GM04503 (cell line): ENCODE measurements at regions not wholly inside any gene's neighbourhood (a gene's known extent, or its start where the extent isn't known, plus 50 kb on each side); places are given as distances from the start of the nearest gene placed in this dataset.
"Not testable (repeated sequence)": the region's sequence is repeated elsewhere in the genome, so short reads cannot be mapped to it uniquely, and the experiment has no call there.

ENCODE experiments used
- DNase-seq: peaks from one replicate; pipeline ENCODE4 v3.0.0-alpha.2; 2012; ENCODE audit warnings: low read depth

DNA sequence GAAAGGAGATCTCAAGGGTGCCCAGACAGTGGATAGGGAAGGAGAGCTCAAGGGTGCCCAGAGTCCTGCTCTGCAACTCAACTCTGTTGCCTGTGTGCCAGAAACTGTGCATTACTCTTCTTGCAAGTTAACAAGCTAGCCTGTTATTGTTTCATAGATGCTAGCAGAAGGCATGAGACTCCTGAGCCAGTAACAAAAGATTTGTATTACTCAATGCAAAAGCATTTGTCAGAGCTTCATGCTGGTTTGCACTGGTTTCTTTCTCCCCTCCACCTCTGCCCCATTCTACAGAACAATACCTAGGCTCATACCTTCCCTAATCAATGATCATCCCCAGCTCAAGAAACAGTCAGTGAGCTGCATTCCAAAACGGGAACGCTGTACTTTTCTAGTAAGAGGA, 124.5 kb upstream of the NEIL3 start:
- no peak for DNase-seq

DNA sequence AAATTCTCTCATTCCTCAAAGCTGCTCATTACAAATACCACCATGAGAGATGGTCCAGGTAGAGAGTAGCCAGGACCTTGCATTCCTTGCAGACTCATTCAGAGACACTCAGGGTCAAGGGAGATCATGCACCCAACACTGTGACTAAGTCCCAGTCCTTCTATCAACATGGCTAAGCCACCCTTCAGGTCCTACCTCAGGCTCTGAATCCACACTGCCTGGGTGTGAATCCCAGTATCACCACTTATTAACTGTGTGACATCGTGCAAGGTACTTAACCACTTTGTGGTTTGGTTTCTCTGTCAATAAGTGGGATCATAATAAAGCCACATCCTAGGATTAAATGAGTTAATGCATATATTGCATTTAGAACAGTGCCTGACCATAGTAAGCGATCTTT, 124.1 kb upstream of the NEIL3 start:
- no peak for DNase-seq

DNA sequence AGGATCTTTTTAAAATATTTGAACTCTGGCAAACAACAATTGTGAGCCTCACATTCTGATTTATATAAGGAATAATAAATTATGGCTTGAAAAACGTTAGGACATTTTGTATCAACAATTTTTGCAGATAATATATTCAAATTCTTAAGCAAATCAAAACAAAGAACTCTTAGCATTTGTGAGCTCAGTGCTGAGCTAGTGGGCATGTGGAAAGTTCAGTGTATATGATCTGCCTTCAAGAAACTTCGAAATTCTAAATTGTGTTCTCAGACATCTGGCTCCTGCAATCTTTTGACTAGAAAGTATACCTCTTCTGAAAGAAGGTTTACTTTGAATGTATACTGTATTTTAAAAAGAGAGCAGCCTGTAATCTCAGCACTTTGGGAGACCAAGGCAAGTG, 122.3 kb upstream of the NEIL3 start:
- no peak for DNase-seq

DNA sequence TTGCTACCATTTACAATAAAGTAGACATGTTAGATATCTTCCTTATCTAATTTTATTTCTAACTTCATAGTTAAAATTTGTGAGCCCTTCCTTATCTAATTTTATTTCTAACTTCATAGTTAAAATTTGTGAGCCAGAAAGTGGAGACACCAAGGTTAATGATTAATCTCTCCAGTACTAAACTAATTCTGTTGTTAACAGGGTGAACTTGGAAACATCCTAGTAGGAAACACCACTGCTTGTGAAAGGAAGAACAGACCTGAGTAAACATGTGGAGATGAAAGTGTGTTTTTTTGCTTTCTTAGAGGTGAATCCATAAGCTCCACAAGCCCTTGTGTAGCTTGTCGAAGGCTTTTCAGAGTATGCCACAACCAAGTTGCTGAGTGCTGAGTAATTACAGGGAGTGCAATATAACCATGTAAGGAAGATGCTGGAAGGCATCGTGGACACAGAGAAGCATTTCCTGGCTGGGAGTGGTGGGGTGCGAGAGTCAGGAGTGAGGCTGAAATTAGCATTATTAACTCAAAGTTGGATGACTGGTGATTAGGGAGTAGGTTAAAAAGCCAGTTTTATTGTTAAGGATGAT, 118.6 kb upstream of the NEIL3 start:
- no peak for DNase-seq

DNA sequence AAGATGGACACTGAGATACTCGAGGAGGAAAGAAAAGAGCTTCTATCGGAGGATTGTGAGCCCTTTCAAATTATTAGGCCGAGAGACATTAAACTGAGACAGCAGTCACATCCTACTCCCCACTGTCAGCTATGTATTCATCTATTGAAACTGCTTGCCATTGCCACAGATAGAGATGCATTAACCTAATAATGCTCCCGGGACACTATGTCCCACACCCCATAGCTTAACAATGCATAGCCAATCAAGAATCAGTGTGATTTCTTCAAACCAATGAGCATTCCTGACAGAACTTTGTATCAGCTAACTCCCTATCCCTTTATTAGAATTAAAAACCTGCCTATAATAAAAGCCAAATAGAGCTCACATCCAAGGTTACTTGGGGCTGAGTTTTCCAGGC, 118.1 kb upstream of the NEIL3 start:
- DNase-seq = no peak

DNA sequence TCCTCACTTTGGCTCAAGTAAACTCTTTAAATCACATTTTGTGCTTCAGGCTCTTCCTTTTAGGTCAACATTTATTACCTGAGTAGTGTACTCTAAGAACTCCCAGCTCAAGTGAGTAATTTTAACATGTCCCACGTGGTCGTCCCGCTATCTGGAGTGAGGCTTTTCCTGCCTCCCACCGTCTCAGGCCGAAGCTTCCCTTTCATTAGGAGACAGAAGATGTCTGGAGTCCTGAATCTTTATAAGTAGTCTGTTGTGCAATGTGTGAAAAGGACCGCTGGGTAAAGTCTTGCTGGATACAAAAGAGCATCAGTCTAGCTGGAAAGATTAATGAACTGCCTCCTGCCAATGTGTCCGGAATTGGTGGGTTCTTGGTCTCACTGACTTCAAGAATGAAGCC, 117.7 kb upstream of the NEIL3 start:
- no peak for DNase-seq

DNA sequence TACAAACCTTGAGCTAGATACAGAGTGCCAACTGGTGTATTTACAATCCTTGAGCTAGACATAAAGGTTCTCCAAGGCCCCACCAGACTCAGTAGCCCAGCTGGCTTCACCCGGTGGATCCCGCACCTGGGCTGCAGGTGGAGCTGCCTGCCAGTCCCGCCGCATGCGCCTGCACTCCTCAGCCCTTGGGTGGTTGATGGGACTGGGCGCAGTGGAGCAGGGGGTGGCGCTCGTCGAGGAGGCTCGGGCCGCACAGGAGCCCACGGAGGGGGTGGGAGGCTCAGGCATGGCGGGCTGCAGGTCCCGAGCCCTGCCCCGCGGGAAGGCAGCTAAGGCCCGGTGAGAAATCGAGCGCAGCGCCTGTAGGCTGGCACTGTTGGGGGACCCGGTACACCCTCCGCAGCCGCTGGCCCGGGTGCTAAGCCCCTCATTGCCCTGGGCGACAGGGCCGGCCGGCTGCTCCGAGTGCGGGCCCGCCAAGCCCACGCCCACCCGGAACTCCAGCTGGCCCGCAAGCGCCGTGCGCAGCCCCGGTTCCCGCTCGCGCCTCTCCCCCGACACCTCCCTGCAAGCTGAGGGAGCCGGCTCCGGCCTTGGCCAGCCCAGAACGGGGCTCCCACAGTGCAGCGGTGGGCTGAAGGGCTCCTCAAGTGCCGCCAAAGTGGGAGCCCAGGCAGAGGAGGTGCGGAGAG, 116.5 kb upstream of the NEIL3 start:
- DNase-seq = not testable (repeated sequence)

DNA sequence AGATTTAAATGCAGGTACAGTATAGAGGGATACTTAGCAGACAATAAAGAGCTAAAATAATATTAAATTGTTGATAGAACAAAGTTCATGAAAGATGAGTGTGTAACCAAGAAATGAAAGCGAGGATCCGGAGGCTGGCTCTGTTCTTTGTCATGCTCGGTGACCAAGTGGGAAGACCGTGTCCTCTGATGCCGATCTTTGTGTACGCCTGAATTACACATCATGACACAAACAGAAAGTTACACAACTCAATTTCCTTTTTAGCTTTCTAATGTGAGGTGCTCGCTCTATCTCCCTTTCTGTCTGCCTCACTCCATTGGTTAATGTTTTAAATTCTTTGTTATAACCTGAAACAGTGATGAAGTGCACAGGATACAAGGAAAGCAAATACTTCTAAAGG, 114.8 kb upstream of the NEIL3 start:
- DNase-seq = no peak

DNA sequence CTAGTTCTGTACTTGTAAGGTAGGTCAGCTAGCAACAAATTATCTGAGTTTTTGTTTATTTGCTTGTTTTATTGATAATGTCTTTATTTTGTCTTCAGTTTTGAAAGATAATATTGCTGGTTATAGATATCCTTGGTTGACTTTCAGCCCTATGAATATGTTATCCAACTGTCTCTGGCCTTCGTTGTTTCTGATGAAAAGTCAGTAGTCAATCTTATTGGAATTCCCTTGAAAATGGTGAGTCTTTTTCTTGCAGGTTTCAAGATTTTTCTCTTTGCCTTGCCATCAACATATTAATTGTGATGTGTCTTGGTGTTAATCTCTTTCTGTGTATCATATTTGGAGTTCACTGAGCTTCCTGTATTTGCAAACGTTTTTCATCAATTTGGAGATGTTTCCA, 113.1 kb upstream of the NEIL3 start:
- no peak for DNase-seq

DNA sequence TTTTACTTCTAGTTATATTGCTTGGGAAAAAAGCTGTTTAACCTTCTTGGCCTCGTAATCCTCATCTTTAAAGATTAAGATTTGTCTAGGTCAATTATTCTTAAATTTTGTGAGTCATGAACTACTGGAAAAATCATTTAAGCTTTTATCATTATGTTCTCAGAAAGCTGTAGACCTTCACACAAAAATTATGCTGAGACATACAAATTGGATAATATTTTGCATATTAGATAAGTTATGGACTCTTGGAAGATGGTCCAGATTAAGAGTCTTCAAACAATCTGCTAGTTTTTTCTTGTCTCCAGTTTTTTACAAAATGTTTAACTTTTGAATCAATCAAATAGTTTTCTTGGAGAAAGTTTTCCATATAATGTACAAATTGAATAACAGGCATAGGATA, 108.1 kb upstream of the NEIL3 start:
- no peak for DNase-seq

DNA sequence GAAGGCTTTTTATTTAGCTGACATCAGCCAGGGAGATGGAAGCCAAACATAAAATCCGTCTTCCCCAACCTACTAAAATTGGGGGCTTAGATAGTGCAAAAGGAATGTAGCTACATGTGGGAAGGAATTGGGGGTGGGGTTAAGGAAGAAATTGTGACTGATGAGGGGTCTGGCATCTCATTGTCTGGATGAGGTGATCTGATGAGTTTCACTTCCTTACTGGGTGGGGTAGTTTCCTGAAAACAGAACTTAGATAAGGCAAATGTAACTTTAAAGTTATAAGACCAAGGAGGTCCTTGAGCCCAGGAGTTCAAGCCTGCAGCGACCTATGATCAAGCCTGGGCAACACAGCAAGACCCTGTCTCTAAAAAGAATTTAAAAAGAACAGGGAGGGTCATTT, 105.5 kb upstream of the NEIL3 start:
- no peak for DNase-seq

DNA sequence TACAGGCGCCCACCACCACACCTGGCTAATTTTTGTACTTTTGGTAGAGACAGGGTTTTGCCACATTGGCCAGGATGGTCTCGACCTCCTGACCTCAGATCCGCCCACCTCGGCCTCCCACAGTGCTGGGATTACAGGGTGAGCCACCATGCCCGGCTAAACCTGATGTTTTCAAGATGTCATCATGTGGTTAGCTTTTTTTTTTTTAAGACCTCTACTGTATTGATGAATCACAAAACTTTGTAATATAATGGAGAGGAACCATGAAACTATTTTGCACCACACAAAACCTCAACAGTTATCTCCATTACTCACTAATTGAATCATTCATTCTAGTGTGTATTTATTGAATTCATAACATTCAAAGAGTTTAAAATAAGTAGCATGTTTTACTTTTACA, 94.7 kb upstream of the NEIL3 start:
- peak; percentile 50 for DNase-seq

DNA sequence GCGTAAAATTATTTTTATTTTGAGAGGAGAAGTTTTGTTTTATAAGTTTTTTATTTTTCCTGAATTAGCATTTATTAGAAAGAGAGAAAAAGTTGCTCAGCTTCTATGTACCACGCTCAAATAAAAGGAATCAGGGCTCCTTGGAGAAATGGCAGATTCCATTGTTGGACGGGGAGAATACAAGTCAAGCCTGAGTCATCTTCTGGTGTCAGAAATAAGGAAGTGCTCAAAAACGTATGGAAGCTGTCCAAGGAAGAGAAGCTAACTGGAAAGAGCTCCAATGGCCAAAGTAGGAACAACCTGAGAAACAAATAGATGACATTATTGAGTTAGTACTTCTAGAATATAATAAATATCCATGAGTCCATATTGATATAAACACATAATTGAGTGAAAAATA, 89.3 kb upstream of the NEIL3 start:
- DNase-seq = no peak

DNA sequence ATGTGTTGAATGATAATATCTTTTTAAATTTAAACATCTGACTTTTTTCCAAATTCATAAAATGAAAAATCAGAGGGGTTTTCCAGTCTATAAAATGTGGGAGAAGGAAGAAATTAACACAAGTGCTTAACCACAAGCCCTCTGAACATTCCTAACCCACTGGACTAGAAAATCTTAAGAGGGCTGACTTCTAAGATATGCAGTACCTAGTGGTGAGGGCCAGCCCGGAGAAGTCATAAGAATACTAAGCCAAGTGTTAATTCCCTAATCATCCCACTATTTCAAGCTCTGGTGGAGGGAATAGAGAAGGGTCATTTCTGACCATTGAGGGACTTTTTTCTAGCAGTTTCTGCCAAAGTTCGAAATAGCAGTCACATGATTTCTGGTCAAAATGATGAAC, 86.9 kb upstream of the NEIL3 start:
- DNase-seq = no peak

DNA sequence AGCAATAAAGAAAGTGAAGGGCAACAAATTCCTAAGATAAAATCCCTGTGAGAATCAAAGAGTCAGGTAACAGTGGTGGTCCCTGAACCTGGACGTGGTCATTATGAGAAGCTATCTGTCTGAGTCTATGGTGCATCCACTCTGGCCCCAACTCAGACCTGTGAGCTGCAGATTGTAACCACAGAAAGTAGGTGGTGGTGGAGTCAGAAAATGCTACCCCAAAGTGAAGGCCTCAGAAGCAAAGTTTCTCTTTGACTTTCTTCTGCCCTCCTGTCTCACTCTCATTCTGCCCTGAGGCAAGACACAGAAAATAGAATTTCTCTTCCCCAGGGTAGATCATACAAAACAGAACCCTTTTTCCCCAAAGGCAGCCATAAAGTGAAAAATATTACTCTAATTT, 84.1 kb upstream of the NEIL3 start:
- DNase-seq = no peak

DNA sequence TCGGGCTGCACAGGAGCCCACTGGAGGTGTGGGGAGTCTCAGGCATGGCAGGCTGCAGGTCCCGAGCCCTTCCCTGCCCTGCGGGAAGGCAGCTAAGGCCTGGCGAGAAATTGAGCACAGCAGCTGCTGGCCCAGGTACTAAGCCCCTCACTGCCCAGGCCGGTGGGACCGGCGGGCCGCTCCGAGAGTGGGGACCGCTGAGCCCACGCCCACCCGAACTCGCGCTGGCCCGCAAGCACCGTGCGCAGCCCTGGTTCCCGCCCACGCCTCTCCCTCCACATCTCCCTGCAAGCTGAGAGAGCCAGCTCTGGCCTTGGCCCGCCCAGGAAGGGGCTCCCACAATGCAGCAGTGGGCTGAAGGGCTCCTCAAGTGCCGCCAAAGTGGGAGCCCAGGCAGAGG, 82.0 kb upstream of the NEIL3 start:
- DNase-seq = no peak

DNA sequence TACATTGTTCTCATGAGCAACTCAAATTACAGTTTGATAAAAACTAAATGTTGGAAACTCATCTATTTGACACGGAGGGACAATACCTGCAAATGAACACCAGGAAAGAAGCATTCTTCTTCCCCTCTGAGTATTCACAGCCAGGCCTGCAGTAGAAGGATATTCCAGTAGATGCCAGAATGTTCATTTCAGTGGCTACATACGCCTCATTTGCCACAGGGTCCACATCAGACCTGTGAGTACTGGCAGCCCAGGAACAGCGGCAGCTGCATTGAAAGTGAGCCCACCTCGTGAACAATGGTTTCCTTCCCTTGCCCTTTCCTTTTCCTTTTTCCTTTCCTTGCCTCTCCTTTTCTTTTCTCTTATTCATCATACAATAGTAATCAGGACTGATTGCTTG, 81.1 kb upstream of the NEIL3 start:
- DNase-seq = no peak

DNA sequence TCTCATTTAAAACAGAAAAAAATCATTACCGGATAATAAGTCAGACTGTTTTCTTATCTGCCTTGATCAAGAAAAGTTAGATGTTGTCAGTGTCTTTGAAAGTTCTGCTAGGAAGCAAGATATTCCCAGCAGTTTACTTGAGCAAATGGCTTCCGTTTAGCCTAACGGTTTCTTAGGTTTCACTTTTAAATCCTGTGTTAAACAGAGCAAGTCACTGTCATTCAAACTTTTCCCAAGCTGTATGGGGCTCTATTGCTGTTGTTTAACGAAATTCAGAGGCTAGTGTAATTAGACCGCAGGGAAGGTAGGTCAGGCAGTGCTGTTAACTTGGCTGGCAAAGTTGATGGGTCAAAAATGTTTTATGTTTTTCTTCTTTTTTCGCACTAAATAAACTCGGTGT, 80.3 kb upstream of the NEIL3 start:
- DNase-seq = no peak

DNA sequence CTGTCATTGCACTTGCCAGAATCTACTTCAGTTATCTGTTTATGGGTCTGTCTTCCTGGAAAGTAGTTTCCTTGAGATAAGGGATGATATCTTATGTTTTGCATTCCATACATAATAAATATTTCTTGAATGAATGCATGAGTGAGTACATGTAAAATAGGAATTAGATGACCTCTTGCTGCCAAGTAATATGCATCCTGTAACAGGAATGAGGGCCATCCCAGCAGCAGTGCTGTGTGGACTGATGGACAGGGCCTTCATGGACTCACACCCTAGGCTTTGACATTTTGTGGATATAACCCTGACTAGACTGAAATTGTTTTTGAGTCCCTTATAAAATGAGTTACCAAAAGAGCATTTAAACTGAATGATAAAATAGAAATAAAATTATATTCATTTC, 77.2 kb upstream of the NEIL3 start:
- DNase-seq = no peak

DNA sequence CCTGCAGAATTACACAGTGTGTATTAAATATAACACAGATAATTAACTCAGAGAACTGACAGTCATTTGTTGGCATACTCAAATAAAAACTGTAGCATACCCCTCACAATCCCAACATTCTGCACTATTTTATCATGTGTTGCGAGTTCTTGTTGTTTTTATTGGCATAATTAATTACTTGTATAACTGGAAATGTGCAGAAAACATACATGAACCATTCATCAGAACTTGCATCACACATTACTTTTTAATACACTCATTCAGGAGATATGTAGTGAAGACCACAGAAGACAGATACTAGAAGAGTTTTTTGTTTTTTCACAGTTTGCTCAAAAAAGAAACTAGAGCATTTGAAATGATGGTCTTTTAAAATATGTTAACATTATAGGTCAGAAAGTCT, 74.6 kb upstream of the NEIL3 start:
- DNase-seq = no peak

DNA sequence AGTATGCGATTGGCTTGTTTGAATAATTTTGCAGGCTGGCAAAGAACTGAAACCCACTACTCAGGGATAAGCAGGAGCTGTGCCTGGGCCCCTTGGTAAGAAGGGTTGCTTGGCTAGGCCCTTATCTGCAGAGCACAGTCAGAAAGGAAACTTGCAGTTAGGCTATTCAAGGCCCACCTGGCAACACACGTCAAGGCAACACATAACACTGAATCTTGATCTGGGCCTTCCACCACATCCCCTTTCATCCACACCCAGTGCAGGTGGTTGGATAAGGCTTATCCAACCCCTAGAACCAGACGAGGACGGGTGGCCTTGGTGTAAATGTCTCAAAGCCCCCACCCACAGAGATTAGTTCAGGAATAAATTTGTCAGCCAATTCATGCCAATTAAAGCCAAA, 72.8 kb upstream of the NEIL3 start:
- no peak for DNase-seq

DNA sequence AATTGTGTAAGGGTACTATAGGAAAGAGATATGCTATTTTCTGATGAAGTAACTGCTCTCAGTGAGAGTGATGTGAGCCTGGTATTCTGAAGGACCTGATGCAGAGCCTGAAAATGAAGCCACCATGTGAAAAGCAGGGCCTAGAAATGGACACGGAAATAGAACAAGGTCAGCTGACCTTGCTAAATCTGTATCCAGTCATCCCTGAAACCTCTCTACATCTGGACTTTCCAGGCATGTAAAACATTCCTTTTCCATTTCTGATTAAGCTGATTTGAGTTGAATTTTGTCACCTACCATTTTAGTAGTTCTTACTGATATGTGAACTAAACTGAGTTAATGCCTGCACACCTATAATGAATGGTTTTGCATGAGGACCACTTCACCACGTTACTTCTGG, 72.4 kb upstream of the NEIL3 start:
- DNase-seq = no peak

DNA sequence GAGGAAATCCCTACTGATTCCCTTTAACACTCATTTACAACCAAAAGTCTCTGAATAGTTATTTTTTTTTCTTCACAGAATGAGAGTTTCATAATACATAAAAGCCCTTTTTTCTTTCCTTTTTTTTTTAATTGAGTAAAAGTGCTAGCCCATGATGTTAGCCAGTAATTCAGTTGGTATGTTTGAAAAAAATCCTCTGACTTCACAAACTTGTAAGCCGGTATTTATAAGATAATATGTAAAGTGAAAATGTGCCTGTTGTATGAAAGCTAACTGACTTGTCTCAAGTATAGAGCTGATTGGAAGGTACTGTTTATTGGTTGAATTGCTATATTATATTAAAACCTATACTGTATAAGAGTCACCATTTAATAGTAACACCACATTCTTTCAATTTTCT, 70.2 kb upstream of the NEIL3 start:
- DNase-seq = no peak

DNA sequence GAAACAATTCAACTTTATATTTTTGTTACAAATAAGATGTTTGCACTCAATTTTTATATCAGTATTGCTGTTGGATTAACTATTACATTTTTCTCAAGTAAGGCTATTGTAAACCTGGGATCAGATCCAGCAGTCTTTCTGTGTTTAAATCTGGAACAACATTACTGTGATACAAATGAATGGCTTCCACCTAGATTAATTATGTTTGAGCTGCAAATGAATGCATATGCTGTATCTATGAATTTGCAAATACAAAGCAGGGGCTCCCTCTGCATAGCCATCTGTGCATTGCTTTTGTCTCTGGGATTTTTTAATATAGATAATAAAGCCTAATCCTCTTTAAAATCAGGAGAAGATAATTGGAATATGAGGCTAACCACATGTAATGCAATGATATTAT, 69.8 kb upstream of the NEIL3 start:
- DNase-seq = no peak
